Smooth muscle cell (in vitro differentiated cells): ENCODE measurements at regions not wholly inside any gene's neighbourhood (a gene's known extent, or its start where the extent isn't known, plus 50 kb on each side); places are given as distances from the start of the nearest gene placed in this dataset.
A peak's percentile ranks its signal among the peaks of the same experiment; 100 is the strongest.

Experiments
- DNase-seq: peaks from one replicate; lab custom pipeline; 2025; ENCODE audit not compliant: unreplicated experiment; lab: John Stamatoyannopoulos, UW
- H2AFZ ChIP-seq: fragments of 200-600 bp; sonication (generic); 2 replicates; pipeline ENCODE4 v1.6.0; 2016; ENCODE audit warnings: antibody characterized with exemption, low read depth, mild to moderate bottlenecking
- H3F3A ChIP-seq: fragments of 200-600 bp; sonication (generic); 2 replicates; pipeline ENCODE4 v1.6.0; 2017; ENCODE audit warnings: antibody characterized with exemption, low read depth
- H3K27ac ChIP-seq: fragments of 200-600 bp; sonication (generic); 2 replicates; pipeline ENCODE4 v1.5.1; 2016; ENCODE audit warnings: low read depth, mild to moderate bottlenecking
- H3K27me3 ChIP-seq: fragments of 200-600 bp; sonication (generic); 2 replicates; pipeline ENCODE4 v1.6.1; 2016; ENCODE audit warnings: low read depth, mild to moderate bottlenecking
- H3K36me3 ChIP-seq: fragments of 200-600 bp; sonication (generic); 2 replicates; pipeline ENCODE4 v1.5.1; 2016; ENCODE audit warnings: low read depth
- H3K4me1 ChIP-seq: fragments of 200-600 bp; sonication (generic); 2 replicates; pipeline ENCODE4 v1.5.1; 2016; ENCODE audit warnings: low read depth
- H3K4me2 ChIP-seq: fragments of 200-600 bp; sonication (generic); 2 replicates; pipeline ENCODE4 v1.6.0; 2016; ENCODE audit warnings: mild to moderate bottlenecking
- H3K4me3 ChIP-seq: fragments of 200-600 bp; sonication (generic); 2 replicates; pipeline ENCODE4 v1.5.1; 2016; ENCODE audit warnings: mild to moderate bottlenecking
- H3K79me2 ChIP-seq: fragments of 200-600 bp; sonication (generic); 2 replicates; pipeline ENCODE4 v1.6.0; 2016; ENCODE audit warnings: low read depth, mild to moderate bottlenecking
- H3K9ac ChIP-seq: fragments of 200-600 bp; sonication (generic); 2 replicates; pipeline ENCODE4 v1.6.0; 2016; ENCODE audit warnings: low read depth
- H3K9me3 ChIP-seq: fragments of 200-600 bp; sonication (generic); replicated peaks from 2 replicates; pipeline ENCODE4 v1.5.1; 2016; ENCODE audit warnings: low read depth
- H4K20me1 ChIP-seq: fragments of 200-600 bp; sonication (generic); 2 replicates; pipeline ENCODE4 v1.6.0; 2016; ENCODE audit warnings: low read depth
- CTCF ChIP-seq: fragments of 200-600 bp; sonication (generic); IDR thresholded peaks from 2 replicates; pipeline ENCODE4 v1.5.1; 2017; ENCODE audit warnings: borderline replicate concordance, mild to moderate bottlenecking, antibody characterized with exemption; ENCODE audit not compliant: insufficient read depth, poor library complexity, severe bottlenecking
- WGBS: methylation state at CpG from one replicate; pipeline ENCODE4 v1.1.7; 2016; ENCODE audit warnings: low lambda C conversion rate; 5-methylcytosine and 5-hydroxymethylcytosine counted together

- no peak overlapping the region for H3K4me3 ChIP-seq
- no peaks in the 10 kb centered on the region for H3K79me2 ChIP-seq
- H4K20me1 ChIP-seq: no peaks in the 10 kb centered on the region
- H3F3A ChIP-seq: peaks cover 8% of the 10 kb centered on the region
- H3K27ac ChIP-seq: peak overlapping the region; percentile 29
- no peak overlapping the region for H2AFZ ChIP-seq
- no peak for TF ChIP-seq CTCF
- H3K4me1 ChIP-seq: no peaks in the 10 kb centered on the region
- H3K4me2 ChIP-seq: no peak overlapping the region
- no peak overlapping the region for H3K9ac ChIP-seq
- H3K36me3 ChIP-seq: no peaks in the 10 kb centered on the region
- H3K27me3 ChIP-seq: no peaks in the 10 kb centered on the region
- no peaks in the 10 kb centered on the region for H3K9me3 ChIP-seq
- no peak for DNase-seq
- WGBS: 100% methylated on average over 3 of the region's 3 CpGs
These were observed 268.5 kb downstream of the ENC1 start for GRCh38 chr5:74372051-74372450.

- Histone ChIP-seq H2AFZ (no peak overlapping the region), H3K27me3 (no peaks in the 10 kb centered on the region), H3K36me3 (no peaks in the 10 kb centered on the region), H3K4me2 (no peak overlapping the region), H3K4me1 (no peaks in the 10 kb centered on the region), H3K9me3 (no peaks in the 10 kb centered on the region), H3K79me2 (no peaks in the 10 kb centered on the region), H3K4me3 (no peak overlapping the region), H3K9ac (no peak overlapping the region), H3F3A (peaks cover 8% of the 10 kb centered on the region), H4K20me1 (no peaks in the 10 kb centered on the region), H3K27ac (peak overlapping the region; percentile 29)
- no peak for DNase-seq
- no peak for TF ChIP-seq CTCF
- 77% methylated on average over 5 of the region's 5 CpGs for WGBS
These were observed 268.9 kb downstream of the ENC1 start for GRCh38 chr5:74371621-74372020.

GRCh38 chr5:74370168-74370567 lies 270.4 kb downstream of the ENC1 start:
- peaks cover 8% of the 10 kb centered on the region for H3F3A ChIP-seq
- no peaks in the 10 kb centered on the region for H3K27me3 ChIP-seq
- H2AFZ ChIP-seq: no peak overlapping the region
- no peak for DNase-seq
- no peaks in the 10 kb centered on the region for H3K9me3 ChIP-seq
- TF ChIP-seq CTCF: no peak
- no peaks in the 10 kb centered on the region for H3K36me3 ChIP-seq
- no peaks in the 10 kb centered on the region for H4K20me1 ChIP-seq
- H3K9ac ChIP-seq: no peak overlapping the region
- H3K27ac ChIP-seq: no peak overlapping the region
- 83% methylated on average over 7 of the region's 7 CpGs for WGBS
- no peak overlapping the region for H3K4me2 ChIP-seq
- no peaks in the 10 kb centered on the region for H3K4me1 ChIP-seq
- no peak overlapping the region for H3K4me3 ChIP-seq
- no peaks in the 10 kb centered on the region for H3K79me2 ChIP-seq

- Histone ChIP-seq H3K27ac (no peak overlapping the region), H4K20me1 (no peaks in the 10 kb centered on the region), H2AFZ (no peak overlapping the region), H3K9me3 (no peaks in the 10 kb centered on the region), H3K9ac (no peak overlapping the region), H3K4me2 (no peak overlapping the region), H3F3A (peaks cover 6% of the 10 kb centered on the region), H3K79me2 (no peaks in the 10 kb centered on the region), H3K27me3 (no peaks in the 10 kb centered on the region), H3K4me1 (no peaks in the 10 kb centered on the region), H3K4me3 (no peak overlapping the region), H3K36me3 (no peaks in the 10 kb centered on the region)
- DNase-seq: no peak
- TF ChIP-seq CTCF: no peak
- WGBS: 94% methylated on average over 6 of the region's 6 CpGs
These were observed 271.4 kb downstream of the ENC1 start for GRCh38 chr5:74369173-74369572.
